GM12878 (cell line): ENCODE measurements at regions not wholly inside any gene's neighbourhood (a gene's known extent, or its start where the extent isn't known, plus 50 kb on each side); places are given as distances from the start of the nearest gene placed in this dataset.

Experiments used
- ATAC-seq: fragments of 200-7000 bp; cut with Tn5 transposase; 3 replicates; pipeline ENCODE4 v1.9.1; 2020; ENCODE audit warnings: mild to moderate bottlenecking, moderate library complexity
- BruUV-seq: library from RNA; stranded (reverse); fragments of 400-500 nt; replicated peaks from 2 replicates; lab custom pipeline; 2021; lab: Mats Ljungman, UMichigan
- CTCF ChIA-PET: fragments of 300-600 bp; sonication (Branson Sonifier 250); formaldehyde crosslinking; extraction: SDS; loops from one replicate; lab custom pipeline; 2021; ENCODE audit warnings: inconsistent platforms; lab: Yijun Ruan, JAX
- POLR2A ChIA-PET: fragments of 350-600 bp; formaldehyde crosslinking; extraction: SDS; loops from one replicate; lab custom pipeline; 2021; ENCODE audit warnings: inconsistent platforms; lab: Charles Lee
- RAD21 ChIA-PET: fragments of 300-600 bp; sonication (Branson Sonifier 250); formaldehyde crosslinking; loops from one replicate; lab custom pipeline; 2023; ENCODE audit warnings: antibody characterized with exemption; ENCODE audit not compliant: unreplicated experiment; lab: Charles Lee
- SMC1A ChIA-PET: fragments of 300-600 bp; sonication (Branson Sonifier 250); formaldehyde crosslinking; loops from one replicate; lab custom pipeline; 2023; ENCODE audit not compliant: unreplicated experiment, uncharacterized antibody; lab: Charles Lee
- DNase-seq: peaks from one replicate; pipeline ENCODE4 v3.0.0-alpha.2; 2011; ENCODE audit warnings: low read depth, low spot score
- FAIRE-seq: peaks from 3 replicates; lab custom pipeline; 2011; peaks lifted over from hg19 to GRCh38; lab: Jason Lieb, UNC
- H2AFZ ChIP-seq: 2 replicates; pipeline ENCODE4 v1.6.0; 2011; ENCODE audit warnings: low read depth, low read length, control low read depth; ENCODE audit not compliant: control insufficient read depth
- H3K27ac ChIP-seq: 2 replicates; pipeline ENCODE4 v1.5.1; 2011; ENCODE audit warnings: control low read depth; ENCODE audit not compliant: control insufficient read depth, insufficient read depth
- H3K27me3 ChIP-seq, 2 experiments: replicated peaks in 1 of 2; 2 replicates each; pipeline versions ENCODE4 v1.6.0 to v1.6.1; 2011; ENCODE audit warnings: low read length in 1 of 2; ENCODE audit not compliant: control insufficient read depth in 2 of 2, insufficient read depth in 2 of 2
- H3K36me3 ChIP-seq, 2 experiments: 2 replicates each; pipeline ENCODE4 v1.5.1; 2011; ENCODE audit warnings: low read length in 1 of 2; ENCODE audit not compliant: control insufficient read depth in 2 of 2, insufficient read depth in 2 of 2
- H3K4me1 ChIP-seq: 2 replicates; pipeline ENCODE4 v1.6.1; 2011; ENCODE audit warnings: mild to moderate bottlenecking, low read length, moderate library complexity, mixed read lengths; ENCODE audit not compliant: control insufficient read depth, insufficient read depth
- H3K4me2 ChIP-seq: 2 replicates; pipeline ENCODE4 v1.6.0; 2011; ENCODE audit warnings: control low read depth; ENCODE audit not compliant: control insufficient read depth, insufficient read depth
- H3K4me3 ChIP-seq: fragments of 200-600 bp; sonication (generic); 2 replicates; pipeline ENCODE4 v1.5.1; 2016
- H3K79me2 ChIP-seq: 2 replicates; pipeline ENCODE4 v1.6.0; 2011; ENCODE audit warnings: low read length; ENCODE audit not compliant: control insufficient read depth, insufficient read depth
- H3K9ac ChIP-seq: 2 replicates; pipeline ENCODE4 v1.8.0; 2011; ENCODE audit warnings: low read length, control low read depth, mixed read lengths; ENCODE audit not compliant: control insufficient read depth, insufficient read depth
- H3K9me3 ChIP-seq: replicated peaks from 3 replicates; pipeline ENCODE4 v1.5.1; 2011; ENCODE audit warnings: mild to moderate bottlenecking, low read length; ENCODE audit not compliant: control insufficient read depth, insufficient read depth
- H4K20me1 ChIP-seq: 2 replicates; pipeline ENCODE4 v1.6.0; 2011; ENCODE audit not compliant: control insufficient read depth, insufficient read depth
- CBX5 ChIP-seq: sonication (generic); IDR thresholded peaks from 2 replicates; pipeline ENCODE4 v1.6.1; 2016; ENCODE audit warnings: low read depth, moderate library complexity, mild to moderate bottlenecking, inconsistent platforms
- EED ChIP-seq: sonication (generic); IDR thresholded peaks from 2 replicates; pipeline ENCODE4 v1.6.1; 2016; ENCODE audit warnings: antibody characterized with exemption, low read depth
- KAT2A ChIP-seq: conservative IDR thresholded peaks from 2 replicates; pipeline ENCODE4 v1.6.1; 2011; ENCODE audit warnings: low read depth, low read length; ENCODE audit not compliant: control insufficient read depth
- POLR2AphosphoS2 ChIP-seq: IDR thresholded peaks from 2 replicates; pipeline ENCODE4 v1.6.1; 2011; ENCODE audit warnings: low read depth, mild to moderate bottlenecking, low read length, improper control_type of control experiment, moderate library complexity
- POLR2AphosphoS5 ChIP-seq: IDR thresholded peaks from 2 replicates; pipeline ENCODE4 v1.6.1; 2011; ENCODE audit warnings: mild to moderate bottlenecking, low read length, inconsistent platforms
- SMAD5 ChIP-seq: IDR thresholded peaks from 2 replicates; pipeline ENCODE4 v1.6.1; 2016; ENCODE audit warnings: antibody characterized with exemption, low read depth
- SP1 ChIP-seq: IDR thresholded peaks from one replicate; pipeline ENCODE4 v1.6.1; 2011; ENCODE audit warnings: low read depth, low read length
- SRF ChIP-seq, 2 experiments: IDR thresholded peaks; 2 replicates each; pipeline ENCODE4 v1.6.1; 2011; ENCODE audit warnings: low read depth in 2 of 2, low read length in 2 of 2, mild to moderate bottlenecking in 1 of 2, moderate library complexity in 1 of 2
- STAT3 ChIP-seq: IDR thresholded peaks from 2 replicates; pipeline ENCODE4 v1.6.1; 2011; ENCODE audit warnings: low read depth, low read length, improper control_type of control experiment
- SUZ12 ChIP-seq: fragments of 200-600 bp; sonication (generic); IDR thresholded peaks from one replicate; pipeline ENCODE4 v1.6.1; 2018; ENCODE audit warnings: antibody characterized with exemption, mild to moderate bottlenecking; ENCODE audit not compliant: unreplicated experiment
- TAF1 ChIP-seq: IDR thresholded peaks from 2 replicates; pipeline ENCODE4 v1.6.1; 2011; ENCODE audit warnings: mild to moderate bottlenecking, low read depth, low read length, borderline replicate concordance
- USF1 ChIP-seq: IDR thresholded peaks from 2 replicates; pipeline ENCODE4 v1.6.1; 2011; ENCODE audit warnings: borderline replicate concordance, low read depth, mild to moderate bottlenecking, moderate library complexity, mixed read lengths, low read length; ENCODE audit not compliant: insufficient read depth; ENCODE audit errors: extremely low read length
- YBX1 ChIP-seq: fragments of 450-650 bp; IDR thresholded peaks from 2 replicates; pipeline ENCODE4 v1.6.1; 2016; ENCODE audit warnings: antibody characterized with exemption
- WGBS: methylation state at CpG from one replicate; pipeline ENCODE4 v1.1.6; 2016; ENCODE audit warnings: low lambda C conversion rate; ENCODE audit not compliant: insufficient replicate concordance, insufficient coverage; ENCODE audit errors: missing lambda C conversion rate; 5-methylcytosine and 5-hydroxymethylcytosine counted together
- in situ Hi-C: fragments of 300-500 bp; cut with MboI; formaldehyde crosslinking; loops from 9 replicates; pipeline ENCODE4 v1.14.3; 2018; ENCODE audit warnings: mixed read lengths
- intact Hi-C: fragments of 100-400 bp; cut with micrococcal nuclease; formaldehyde crosslinking; loops from one replicate; pipeline ENCODE4 v1.14.2; 2022; ENCODE audit not compliant: unreplicated experiment
- TF ChIP-seq, protein P1 (sequence below): fragments of 450-650 bp; IDR thresholded peaks from 2 replicates; pipeline ENCODE4 v1.6.1; 2018; ENCODE audit warnings: mild to moderate bottlenecking, low read depth, moderate library complexity; ENCODE audit not compliant: partially characterized antibody

DNA sequence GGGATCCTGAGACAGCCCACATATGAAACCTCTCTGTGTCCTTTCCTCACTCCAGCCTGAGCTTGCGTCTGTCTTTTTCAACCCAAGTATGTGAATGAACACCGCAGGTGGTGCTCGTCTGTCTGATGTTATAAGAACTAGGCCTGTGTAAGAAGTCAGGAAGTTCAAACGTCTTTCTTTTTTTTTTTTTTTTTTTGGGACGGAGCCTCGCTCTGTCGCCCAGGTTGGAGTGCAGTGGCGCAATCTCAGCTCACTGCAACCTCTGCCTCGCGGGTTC, 92.3 kb downstream of the ANKRD10 start:
- DNase-seq: no peak
- no peak overlapping the region for H3K9ac ChIP-seq
- CTCF ChIA-PET: interaction anchor here (1.3 to 2.9 kb wide), 3 partner anchors 178 to 367 kb away, joined by 5 to 9 read pairs (median 7); no protein-coding TSS in a partner anchor
- H3K9me3 ChIP-seq: no peaks in the 10 kb centered on the region
- FAIRE-seq: no peak
- no peak overlapping the region for H3K27ac ChIP-seq
- no peaks in the 10 kb centered on the region for H4K20me1 ChIP-seq
- no peaks in the 10 kb centered on the region for H3K79me2 ChIP-seq
- H3K4me1 ChIP-seq: no peaks in the 10 kb centered on the region
- H2AFZ ChIP-seq: no peak overlapping the region
- POLR2A ChIA-PET: no interaction called here
- BruUV-seq: no TSS peak
- no peak overlapping the region for H3K4me3 ChIP-seq
- H3K27me3 ChIP-seq: no peaks in the 10 kb centered on the region
- WGBS: 89% methylated on average over 6 of the region's 10 CpGs
- ATAC-seq: no peak
- SMC1A ChIA-PET: interaction anchor here (1.4 to 1.9 kb wide), 3 partner anchors 226 to 229 kb away, joined by 3 to 6 read pairs (median 6); no protein-coding TSS in a partner anchor
- intact Hi-C loops (no loop called here), in situ Hi-C loops (no loop called here)
- no peaks in the 10 kb centered on the region for H3K36me3 ChIP-seq
- TF ChIP-seq CBX5 (no peak), EED (no peak), POLR2AphosphoS2 (no peak), KAT2A (no peak), STAT3 (no peak), SUZ12 (no peak), USF1 (no peak), SP1 (no peak), YBX1 (no peak), POLR2AphosphoS5 (no peak), SRF (IDR thresholded peaks at IDR 0.05; ENCODE audit: low read depth in 2 of 2, low read length in 2 of 2) (no peak), TAF1 (no peak), SMAD5 (no peak)
- TF ChIP-seq, protein P1, sequence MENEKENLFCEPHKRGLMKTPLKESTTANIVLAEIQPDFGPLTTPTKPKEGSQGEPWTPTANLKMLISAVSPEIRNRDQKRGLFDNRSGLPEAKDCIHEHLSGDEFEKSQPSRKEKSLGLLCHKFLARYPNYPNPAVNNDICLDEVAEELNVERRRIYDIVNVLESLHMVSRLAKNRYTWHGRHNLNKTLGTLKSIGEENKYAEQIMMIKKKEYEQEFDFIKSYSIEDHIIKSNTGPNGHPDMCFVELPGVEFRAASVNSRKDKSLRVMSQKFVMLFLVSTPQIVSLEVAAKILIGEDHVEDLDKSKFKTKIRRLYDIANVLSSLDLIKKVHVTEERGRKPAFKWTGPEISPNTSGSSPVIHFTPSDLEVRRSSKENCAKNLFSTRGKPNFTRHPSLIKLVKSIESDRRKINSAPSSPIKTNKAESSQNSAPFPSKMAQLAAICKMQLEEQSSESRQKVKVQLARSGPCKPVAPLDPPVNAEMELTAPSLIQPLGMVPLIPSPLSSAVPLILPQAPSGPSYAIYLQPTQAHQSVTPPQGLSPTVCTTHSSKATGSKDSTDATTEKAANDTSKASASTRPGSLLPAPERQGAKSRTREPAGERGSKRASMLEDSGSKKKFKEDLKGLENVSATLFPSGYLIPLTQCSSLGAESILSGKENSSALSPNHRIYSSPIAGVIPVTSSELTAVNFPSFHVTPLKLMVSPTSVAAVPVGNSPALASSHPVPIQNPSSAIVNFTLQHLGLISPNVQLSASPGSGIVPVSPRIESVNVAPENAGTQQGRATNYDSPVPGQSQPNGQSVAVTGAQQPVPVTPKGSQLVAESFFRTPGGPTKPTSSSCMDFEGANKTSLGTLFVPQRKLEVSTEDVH: no peak
- RAD21 ChIA-PET: interaction anchor here (1.6 kb wide), 1 partner anchor 367 kb away, joined by 4 read pairs; no protein-coding TSS in a partner anchor
- H3K4me2 ChIP-seq: no peak overlapping the region
